NCI-H1048 (cell line): ENCODE measurements at regions not wholly inside any gene's neighbourhood (a gene's known extent, or its start where the extent isn't known, plus 50 kb on each side); places are given as distances from the start of the nearest gene placed in this dataset.
"Not testable (repeated sequence)": the region's sequence is repeated elsewhere in the genome, so short reads cannot be mapped to it uniquely, and the experiment has no call there.

ENCODE experiments used
- DNase-seq: peaks from one replicate; lab custom pipeline; 2025; lab: John Stamatoyannopoulos, UW

- DNase-seq = no peak
Measured at GRCh38 chr12:83361071-83361470, 674.4 kb downstream of the TMTC2 start.

GRCh38 chr12:83349907-83350611, 663.4 kb downstream of the TMTC2 start:
- DNase-seq = no peak

GRCh38 chr12:83346333-83346732, 659.6 kb downstream of the TMTC2 start:
- no peak for DNase-seq

- DNase-seq = no peak
Measured at GRCh38 chr12:83343767-83344166, 657.1 kb downstream of the TMTC2 start.

GRCh38 chr12:83335748-83336147, 649.0 kb downstream of the TMTC2 start:
- no peak for DNase-seq

GRCh38 chr12:83326666-83327065, 640.0 kb downstream of the TMTC2 start:
- DNase-seq = no peak

- DNase-seq = no peak
Measured at GRCh38 chr12:83323866-83324265, 637.2 kb downstream of the TMTC2 start.

- DNase-seq = no peak
Measured at GRCh38 chr12:83322809-83323208, 636.1 kb downstream of the TMTC2 start.

- no peak for DNase-seq
Measured at GRCh38 chr12:83321971-83322370, 635.3 kb downstream of the TMTC2 start.

GRCh38 chr12:83320350-83320749, 633.6 kb downstream of the TMTC2 start:
- no peak for DNase-seq

- no peak for DNase-seq
Measured at GRCh38 chr12:83318386-83319098, 631.8 kb downstream of the TMTC2 start.

- DNase-seq = no peak
Measured at GRCh38 chr12:83317595-83317994, 630.9 kb downstream of the TMTC2 start.

- DNase-seq = no peak
Measured at GRCh38 chr12:83313827-83314226, 627.1 kb downstream of the TMTC2 start.

GRCh38 chr12:83313322-83313721, 626.6 kb downstream of the TMTC2 start:
- no peak for DNase-seq

- DNase-seq = no peak
Measured at GRCh38 chr12:83276904-83277303, 590.2 kb downstream of the TMTC2 start.

GRCh38 chr12:83271201-83271600, 584.5 kb downstream of the TMTC2 start:
- DNase-seq = no peak

GRCh38 chr12:83265808-83266207, 579.1 kb downstream of the TMTC2 start:
- DNase-seq = no peak

GRCh38 chr12:83261998-83262397, 575.3 kb downstream of the TMTC2 start:
- DNase-seq = no peak

GRCh38 chr12:83260126-83260525, 573.4 kb downstream of the TMTC2 start:
- not testable (repeated sequence) for DNase-seq

GRCh38 chr12:83257726-83258125, 571.0 kb downstream of the TMTC2 start:
- DNase-seq = no peak

GRCh38 chr12:83256562-83256961, 569.9 kb downstream of the TMTC2 start:
- DNase-seq = no peak

GRCh38 chr12:83250866-83251265, 564.2 kb downstream of the TMTC2 start:
- DNase-seq = no peak

GRCh38 chr12:83245156-83245555, 558.5 kb downstream of the TMTC2 start:
- no peak for DNase-seq

GRCh38 chr12:83244001-83244400, 557.3 kb downstream of the TMTC2 start:
- DNase-seq = no peak
